ENCODE measurements at regions not wholly inside any gene's neighbourhood (a gene's known extent, or its start where the extent isn't known, plus 50 kb on each side); places are given as distances from the start of the nearest gene placed in this dataset.
A peak's percentile ranks its signal among the peaks of the same experiment; 100 is the strongest.

GRCh38 chr2:120483355-120483754 lies 137.4 kb downstream of the INHBB start:
- no peak for DNase-seq
- H3K4me1 Mint-ChIP-seq, result peaks cover 12% of the 10 kb centered on the region
- H3K36me3 Mint-ChIP-seq (ENCODE audit: low read depth), result no peaks in the 10 kb centered on the region
- no peak overlapping the region for H3K4me3 Mint-ChIP-seq
- no peaks in the 10 kb centered on the region for H3K9me3 Mint-ChIP-seq
- H3K27ac Mint-ChIP-seq, result no peak overlapping the region
- H3K27me3 Mint-ChIP-seq (ENCODE audit: low read depth, poor library complexity), result peaks cover 55% of the 10 kb centered on the region
- TF ChIP-seq, protein P1, sequence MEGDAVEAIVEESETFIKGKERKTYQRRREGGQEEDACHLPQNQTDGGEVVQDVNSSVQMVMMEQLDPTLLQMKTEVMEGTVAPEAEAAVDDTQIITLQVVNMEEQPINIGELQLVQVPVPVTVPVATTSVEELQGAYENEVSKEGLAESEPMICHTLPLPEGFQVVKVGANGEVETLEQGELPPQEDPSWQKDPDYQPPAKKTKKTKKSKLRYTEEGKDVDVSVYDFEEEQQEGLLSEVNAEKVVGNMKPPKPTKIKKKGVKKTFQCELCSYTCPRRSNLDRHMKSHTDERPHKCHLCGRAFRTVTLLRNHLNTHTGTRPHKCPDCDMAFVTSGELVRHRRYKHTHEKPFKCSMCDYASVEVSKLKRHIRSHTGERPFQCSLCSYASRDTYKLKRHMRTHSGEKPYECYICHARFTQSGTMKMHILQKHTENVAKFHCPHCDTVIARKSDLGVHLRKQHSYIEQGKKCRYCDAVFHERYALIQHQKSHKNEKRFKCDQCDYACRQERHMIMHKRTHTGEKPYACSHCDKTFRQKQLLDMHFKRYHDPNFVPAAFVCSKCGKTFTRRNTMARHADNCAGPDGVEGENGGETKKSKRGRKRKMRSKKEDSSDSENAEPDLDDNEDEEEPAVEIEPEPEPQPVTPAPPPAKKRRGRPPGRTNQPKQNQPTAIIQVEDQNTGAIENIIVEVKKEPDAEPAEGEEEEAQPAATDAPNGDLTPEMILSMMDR (IDR thresholded peaks at IDR 0.05), result no peak

GRCh38 chr2:120485096-120485495 lies 139.2 kb downstream of the INHBB start:
- peaks cover 24% of the 10 kb centered on the region for H3K4me1 Mint-ChIP-seq
- DNase-seq, result no peak
- TF ChIP-seq, protein P1 (IDR thresholded peaks at IDR 0.05), result no peak
- H3K27ac Mint-ChIP-seq, result no peak overlapping the region
- no peaks in the 10 kb centered on the region for H3K9me3 Mint-ChIP-seq
- peaks cover 54% of the 10 kb centered on the region for H3K27me3 Mint-ChIP-seq (ENCODE audit: low read depth, poor library complexity)
- no peaks in the 10 kb centered on the region for H3K36me3 Mint-ChIP-seq (ENCODE audit: low read depth)
- H3K4me3 Mint-ChIP-seq, result no peak overlapping the region

DNA sequence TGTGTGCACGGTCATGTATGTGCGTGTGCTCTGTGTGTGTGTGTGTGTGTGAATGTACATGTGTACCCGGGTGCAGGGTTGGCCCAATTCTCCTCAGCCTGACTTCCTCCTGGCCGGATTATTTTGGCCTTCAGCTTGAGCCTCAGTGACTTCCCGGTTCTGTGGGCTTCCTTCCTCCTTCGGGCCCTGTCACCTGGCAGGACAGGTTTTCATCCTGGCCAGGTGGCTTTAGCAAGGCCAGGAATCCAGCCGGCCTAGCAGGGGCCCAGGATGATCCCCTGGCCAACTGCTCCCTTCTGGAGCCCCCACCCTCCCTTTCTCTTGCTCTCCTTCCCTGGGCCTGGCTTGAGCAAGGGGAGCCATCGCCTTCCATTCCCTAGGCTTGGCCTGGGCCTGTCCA lies 140.5 kb downstream of the INHBB start:
- Mint-ChIP-seq H3K4me1 (peaks cover 24% of the 10 kb centered on the region), H3K4me3 (no peak overlapping the region), H3K9me3 (no peaks in the 10 kb centered on the region), H3K27me3 (ENCODE audit: low read depth, poor library complexity) (peaks cover 56% of the 10 kb centered on the region), H3K27ac (no peak overlapping the region), H3K36me3 (ENCODE audit: low read depth) (no peaks in the 10 kb centered on the region)
- no peak for DNase-seq
- TF ChIP-seq, protein P1 (IDR thresholded peaks at IDR 0.05), result no peak

GRCh38 chr2:120486946-120487345 lies 141.0 kb downstream of the INHBB start:
- H3K27ac Mint-ChIP-seq, result no peak overlapping the region
- TF ChIP-seq, protein P1 (IDR thresholded peaks at IDR 0.05), result no peak
- DNase-seq, result no peak

DNA sequence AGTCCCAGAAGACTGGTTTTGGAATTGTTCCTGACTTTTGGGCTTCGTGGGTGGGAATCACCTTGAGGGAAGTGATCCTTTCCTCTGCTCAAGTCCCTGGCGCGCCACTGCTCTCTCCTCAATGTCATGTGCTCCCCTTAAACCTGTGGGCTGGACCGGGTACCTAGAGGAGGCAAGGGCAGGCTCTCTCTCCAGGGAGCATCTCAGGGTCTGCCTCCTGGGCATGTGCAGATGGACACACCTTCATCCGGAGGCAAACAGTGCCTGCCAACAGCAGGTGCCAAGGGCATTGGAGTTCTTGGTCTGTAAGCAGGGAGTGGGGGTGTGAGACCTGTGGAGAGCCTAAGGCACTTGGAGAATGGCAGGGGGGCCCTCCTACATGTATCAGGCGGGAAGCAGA lies 142.6 kb downstream of the INHBB start:
- Mint-ChIP-seq H3K36me3 (ENCODE audit: low read depth) (no peaks in the 10 kb centered on the region), H3K4me1 (peaks cover 24% of the 10 kb centered on the region), H3K9me3 (no peaks in the 10 kb centered on the region), H3K27ac (no peak overlapping the region), H3K27me3 (ENCODE audit: low read depth, poor library complexity) (peaks cover 59% of the 10 kb centered on the region), H3K4me3 (no peak overlapping the region)
- no peak for DNase-seq
- TF ChIP-seq, protein P1 (IDR thresholded peaks at IDR 0.05), result no peak

More at GRCh38 chr2:120486946-120487345, 141.0 kb downstream of the INHBB start:
- Mint-ChIP-seq H3K36me3 (ENCODE audit: low read depth) (no peaks in the 10 kb centered on the region), H3K27me3 (ENCODE audit: low read depth, poor library complexity) (peaks cover 56% of the 10 kb centered on the region), H3K9me3 (no peaks in the 10 kb centered on the region), H3K4me3 (no peak overlapping the region), H3K4me1 (peaks cover 24% of the 10 kb centered on the region)

- H3K9me3 Mint-ChIP-seq, result no peaks in the 10 kb centered on the region
- no peaks in the 10 kb centered on the region for H3K36me3 Mint-ChIP-seq (ENCODE audit: low read depth)
- TF ChIP-seq, protein P1 (IDR thresholded peaks at IDR 0.05), result no peak
- peaks cover 24% of the 10 kb centered on the region for H3K4me1 Mint-ChIP-seq
- H3K4me3 Mint-ChIP-seq, result no peak overlapping the region
- peaks cover 54% of the 10 kb centered on the region for H3K27me3 Mint-ChIP-seq (ENCODE audit: low read depth, poor library complexity)
- peak; percentile 36 for DNase-seq
- no peak overlapping the region for H3K27ac Mint-ChIP-seq
Measured at GRCh38 chr2:120489023-120489422, 143.1 kb downstream of the INHBB start.
